NCI-H774 (cell line): ENCODE measurements at regions not wholly inside any gene's neighbourhood (a gene's known extent, or its start where the extent isn't known, plus 50 kb on each side); places are given as distances from the start of the nearest gene placed in this dataset.

Experiments used
- DNase-seq: peaks from one replicate; lab custom pipeline; 2025; lab: John Stamatoyannopoulos, UW

DNA sequence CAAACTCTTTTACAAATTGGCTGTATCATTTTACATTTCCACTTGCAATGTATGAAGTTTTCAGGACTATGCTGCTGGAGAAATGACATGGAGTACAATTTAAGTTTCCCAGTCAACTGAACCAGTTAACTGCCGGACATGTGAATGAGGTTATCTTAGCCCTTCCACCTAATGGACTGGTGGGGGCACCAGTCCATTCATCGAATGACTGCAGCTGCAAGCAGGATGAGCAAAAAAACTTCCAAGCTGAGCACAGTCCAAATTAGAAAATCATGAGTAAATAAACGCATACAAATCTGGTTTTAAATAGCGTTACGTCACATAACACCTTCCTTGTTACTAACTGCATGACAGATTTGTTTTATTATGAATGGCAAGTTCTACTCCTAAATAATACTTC lies 1131.5 kb downstream of the PCDH18 start:
- DNase-seq: no peak

- no peak for DNase-seq
These were observed 1137.0 kb downstream of the PCDH18 start for GRCh38 chr4:136395212-136395722.

DNA sequence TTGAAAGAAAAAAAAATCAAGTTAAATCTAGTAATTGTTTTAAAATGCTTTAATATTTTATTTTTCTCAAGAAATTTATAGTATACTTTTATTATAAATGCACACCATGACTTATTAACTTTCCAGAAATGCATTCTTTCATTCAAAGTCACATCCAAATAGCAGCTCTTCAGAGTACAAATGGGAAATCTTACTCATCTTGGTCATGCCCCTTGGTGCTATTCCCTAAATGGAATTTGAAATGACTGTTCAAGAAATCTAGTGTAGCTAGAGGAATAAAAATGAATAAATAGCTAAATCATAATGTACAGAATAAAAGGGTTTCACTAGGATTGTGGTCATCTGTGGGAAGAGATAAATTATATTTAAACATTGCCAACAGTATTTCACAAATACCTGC lies 1139.7 kb downstream of the PCDH18 start:
- no peak for DNase-seq

GRCh38 chr4:136390824-136391223 lies 1141.5 kb downstream of the PCDH18 start:
- no peak for DNase-seq

DNA sequence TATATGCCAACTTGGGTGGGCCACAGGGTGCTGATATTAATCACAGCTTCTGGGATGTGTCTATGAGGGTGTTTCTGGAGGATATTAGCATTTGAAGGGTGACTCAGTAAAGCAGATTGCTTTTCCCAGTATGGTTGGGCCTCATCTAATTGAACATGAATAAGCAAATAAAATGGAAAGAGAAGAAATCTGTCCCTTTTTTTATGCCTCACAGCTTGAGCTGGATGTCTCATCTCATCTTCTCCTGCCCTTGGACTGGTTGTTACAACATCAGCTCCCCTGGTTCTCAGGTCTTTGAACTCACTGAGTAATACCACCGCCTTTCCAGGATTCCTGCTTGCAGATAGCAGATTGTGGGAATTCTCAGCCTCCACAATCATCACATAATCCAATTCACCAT lies 1149.2 kb downstream of the PCDH18 start:
- no peak for DNase-seq

- DNase-seq: no peak
These were observed 1161.1 kb downstream of the PCDH18 start for GRCh38 chr4:136371231-136371630.

GRCh38 chr4:136369073-136369472 lies 1163.2 kb downstream of the PCDH18 start:
- DNase-seq: no peak

DNA sequence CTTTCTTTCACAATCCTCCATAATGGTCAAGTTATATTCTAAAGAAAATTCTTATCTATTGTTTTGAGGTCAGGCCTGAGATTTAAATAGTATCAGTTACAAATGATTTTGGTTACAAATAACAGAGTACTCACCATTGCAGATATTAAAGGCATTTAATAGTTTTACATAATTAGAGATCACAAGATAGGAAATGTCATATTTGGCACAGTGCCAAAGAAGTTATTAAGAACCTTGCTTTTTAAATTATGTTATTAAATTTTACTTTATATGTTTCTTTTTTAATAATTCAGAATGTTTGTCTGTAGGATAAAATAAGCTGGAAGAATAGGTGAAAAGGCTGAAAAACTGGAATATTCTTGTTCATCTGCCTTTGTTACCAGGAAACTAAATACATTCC lies 1174.7 kb downstream of the PCDH18 start:
- DNase-seq: no peak

- no peak for DNase-seq
These were observed 1176.3 kb downstream of the PCDH18 start for GRCh38 chr4:136355970-136356369.

DNA sequence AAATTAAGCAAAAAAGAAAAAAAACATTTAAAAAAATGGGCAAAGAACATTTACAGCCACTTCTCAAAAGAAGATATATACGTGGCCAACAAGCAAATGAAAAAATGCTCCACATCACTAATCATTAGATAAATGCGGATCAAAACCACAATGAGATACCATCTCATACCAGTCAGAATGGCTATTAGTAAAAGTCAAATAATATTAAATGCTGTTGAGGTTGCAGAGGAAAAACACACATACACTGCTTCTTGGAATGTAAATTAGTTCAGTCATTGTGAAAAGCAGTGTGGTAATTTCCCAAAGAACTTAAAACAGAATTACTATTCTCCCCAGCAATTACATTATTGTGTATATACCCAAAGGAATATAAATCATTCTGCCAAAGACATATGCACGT lies 1189.0 kb downstream of the PCDH18 start:
- no peak for DNase-seq

DNA sequence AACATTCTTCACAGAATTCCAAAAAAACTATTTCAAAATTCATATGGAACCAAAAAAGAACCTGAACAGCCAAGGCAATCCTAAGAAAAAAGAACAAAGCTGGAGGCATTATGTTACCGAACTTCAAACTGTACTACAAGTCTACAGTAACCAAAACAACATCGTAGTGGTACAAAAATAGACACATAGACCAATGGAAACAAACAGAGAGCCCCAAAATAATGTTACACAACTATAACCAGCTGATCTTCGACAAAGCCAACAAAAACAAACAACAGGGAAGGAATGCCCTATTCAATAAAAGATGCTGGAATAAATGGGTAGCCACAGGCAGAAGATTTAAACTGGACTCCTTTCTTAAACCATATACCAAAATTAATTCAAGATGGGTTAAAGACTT lies 1189.6 kb downstream of the PCDH18 start:
- DNase-seq: no peak

DNA sequence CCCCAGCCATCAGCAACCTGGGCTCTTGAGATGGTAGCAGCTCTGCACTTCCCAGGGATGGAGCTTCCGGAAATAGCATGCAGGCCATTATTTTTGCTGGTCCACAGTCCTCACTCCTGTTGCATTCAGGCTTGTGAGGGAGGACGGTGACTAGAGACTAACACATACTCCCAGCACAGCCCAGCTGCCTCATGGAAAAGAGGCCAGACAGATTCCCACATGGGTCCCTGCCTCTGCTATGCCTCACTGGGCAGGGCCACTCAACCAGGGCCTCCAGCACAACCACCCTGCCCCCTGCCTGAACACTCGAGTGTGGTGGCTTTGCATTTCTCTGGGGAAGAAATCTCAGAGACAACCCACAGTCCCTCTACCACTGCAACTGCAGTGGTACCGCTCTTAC lies 1195.1 kb downstream of the PCDH18 start:
- no peak for DNase-seq

- DNase-seq: no peak
These were observed 1195.8 kb downstream of the PCDH18 start for GRCh38 chr4:136336479-136336878.

DNA sequence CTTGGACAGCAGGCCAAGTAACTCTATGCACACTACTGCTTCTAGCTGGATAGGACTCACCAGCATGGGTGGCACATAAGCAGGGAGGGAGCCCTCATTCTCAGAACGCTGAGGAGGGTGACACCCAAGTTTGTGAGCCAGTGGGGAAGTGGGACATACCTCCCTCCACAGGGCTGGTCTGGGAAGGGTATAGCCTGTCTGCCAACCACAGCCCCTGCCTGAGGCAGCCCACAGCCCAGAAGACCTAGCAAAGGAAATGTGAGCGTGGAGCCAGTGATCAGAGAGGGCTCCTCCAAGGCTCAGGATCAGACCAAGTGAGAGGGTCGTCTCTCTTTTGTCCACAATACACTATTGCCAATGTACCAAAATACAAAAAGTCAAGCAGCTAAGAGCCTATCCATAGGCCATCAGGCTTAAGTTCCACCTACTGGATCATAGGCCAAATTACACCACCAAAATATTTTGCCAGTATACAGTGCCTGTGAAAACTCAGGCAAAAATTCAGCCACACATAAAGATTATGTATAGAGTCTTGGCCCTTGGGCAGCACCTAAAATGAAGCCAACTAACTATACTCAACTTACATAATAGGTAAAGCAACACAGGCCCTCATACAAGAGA lies 1203.1 kb downstream of the PCDH18 start:
- DNase-seq: no peak

DNA sequence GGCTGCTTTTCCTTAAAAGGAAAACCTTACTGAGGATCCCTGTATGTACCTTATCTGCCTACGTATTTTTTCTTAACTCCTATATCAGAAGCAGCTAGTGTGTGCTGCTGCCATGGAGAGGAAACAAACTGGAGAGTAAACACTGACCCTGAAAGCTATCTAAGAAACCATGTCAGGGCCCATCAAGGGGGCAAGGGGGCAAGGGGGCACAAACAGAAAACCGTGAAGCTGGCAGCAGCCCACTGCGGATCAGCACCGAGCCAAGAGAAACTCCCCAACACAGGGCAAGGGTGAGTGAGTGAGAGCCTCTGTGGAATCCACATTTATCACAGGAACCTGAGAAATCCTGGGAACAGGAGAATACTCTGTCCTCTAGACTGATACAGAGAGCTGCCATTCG lies 1204.2 kb downstream of the PCDH18 start:
- DNase-seq: no peak

GRCh38 chr4:136320465-136320813 lies 1211.9 kb downstream of the PCDH18 start:
- no peak for DNase-seq

DNA sequence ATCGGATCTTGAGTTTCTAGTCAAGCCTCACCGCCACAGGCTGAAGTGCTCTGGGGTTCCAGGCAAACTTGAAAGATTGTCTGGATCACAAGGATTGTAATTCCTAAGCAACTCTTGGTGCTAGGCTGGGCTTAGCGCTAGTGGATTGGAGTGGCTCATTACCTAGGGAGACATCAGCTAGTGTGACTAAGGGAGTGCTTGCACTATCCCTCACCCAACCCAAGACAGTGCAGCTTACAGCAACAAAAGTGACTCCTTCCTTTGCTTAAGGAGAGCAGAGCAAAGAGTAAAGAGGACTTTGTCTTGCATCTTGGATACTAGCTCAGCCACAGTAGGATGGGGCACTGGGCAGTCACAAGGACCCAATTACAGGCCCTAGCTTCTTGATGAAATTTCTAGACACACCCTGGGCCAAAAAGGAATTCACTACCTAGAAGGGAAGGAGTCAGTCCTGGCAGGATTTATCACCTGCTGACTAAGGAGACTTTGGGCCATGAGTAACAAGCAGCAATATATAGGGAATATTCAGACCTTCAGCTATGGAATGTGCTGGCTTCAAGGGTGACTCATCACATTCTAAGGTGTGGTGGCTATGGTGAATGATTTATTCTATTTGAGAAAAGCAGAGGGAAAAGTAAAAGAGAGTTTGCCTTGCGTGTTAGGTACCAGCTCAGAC lies 1212.4 kb downstream of the PCDH18 start:
- DNase-seq: no peak

DNA sequence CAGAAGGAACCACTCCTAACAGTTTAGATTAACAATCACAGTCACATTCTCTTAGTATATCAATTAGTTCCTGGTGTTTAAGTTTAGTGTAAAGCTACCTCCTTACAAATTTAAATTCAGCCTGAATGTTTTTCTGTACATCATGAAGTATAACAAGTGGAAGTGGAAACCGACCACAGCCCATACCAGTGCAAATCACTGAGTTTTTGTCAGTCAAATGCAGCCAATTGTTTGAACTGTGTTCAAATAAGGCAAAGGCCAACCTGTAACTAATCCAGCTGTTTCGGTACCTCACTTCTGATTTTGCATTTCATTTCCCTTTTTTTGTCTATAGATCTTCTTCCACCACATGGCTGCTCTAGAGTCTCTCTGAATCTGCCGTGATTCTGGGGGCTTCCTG lies 1215.3 kb downstream of the PCDH18 start:
- DNase-seq: no peak

DNA sequence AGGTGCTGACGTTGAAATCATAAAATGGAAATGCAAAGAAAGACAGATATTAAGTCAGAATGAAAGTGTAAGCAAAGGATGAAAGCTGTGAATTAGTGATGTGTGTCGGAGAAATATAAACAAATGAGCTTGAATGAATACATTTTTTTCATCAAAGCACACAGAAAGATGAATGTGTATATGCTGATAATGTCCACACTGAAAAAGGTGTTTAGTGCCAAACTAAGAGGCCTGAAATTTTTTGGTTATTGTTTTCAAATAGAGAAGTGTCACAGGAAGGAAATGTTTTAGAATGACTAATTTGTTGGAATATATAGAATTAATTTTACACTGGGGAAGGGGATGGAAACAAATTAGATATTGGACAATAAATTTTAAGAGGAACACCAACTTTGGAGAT lies 1217.6 kb downstream of the PCDH18 start:
- DNase-seq: no peak

GRCh38 chr4:136311774-136312173 lies 1220.5 kb downstream of the PCDH18 start:
- no peak for DNase-seq

GRCh38 chr4:136307765-136308164 lies 1224.5 kb downstream of the PCDH18 start:
- DNase-seq: no peak

GRCh38 chr4:136306361-136306760 lies 1225.9 kb downstream of the PCDH18 start:
- no peak for DNase-seq

DNA sequence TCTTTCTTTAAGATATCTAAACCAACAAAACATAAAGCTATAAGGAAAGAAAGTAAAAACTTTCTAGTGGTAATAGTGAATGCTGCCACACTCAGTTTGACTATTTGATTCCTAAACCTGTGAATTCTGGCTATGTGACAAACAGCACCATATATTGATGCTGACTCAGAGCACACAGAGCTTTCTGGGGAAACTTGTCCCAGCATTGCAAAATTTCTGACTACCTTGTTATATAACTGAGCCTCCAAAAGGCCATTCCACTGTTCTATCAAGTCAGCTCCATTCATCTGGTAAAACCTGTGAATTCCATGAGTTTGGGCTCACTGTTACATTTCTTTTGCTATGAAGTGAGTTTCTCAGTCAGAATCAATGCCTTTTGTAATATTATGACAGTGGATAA lies 1229.7 kb downstream of the PCDH18 start:
- DNase-seq: no peak
